ENCODE measurements at regions not wholly inside any gene's neighbourhood (a gene's known extent, or its start where the extent isn't known, plus 50 kb on each side); places are given as distances from the start of the nearest gene placed in this dataset.

DNA sequence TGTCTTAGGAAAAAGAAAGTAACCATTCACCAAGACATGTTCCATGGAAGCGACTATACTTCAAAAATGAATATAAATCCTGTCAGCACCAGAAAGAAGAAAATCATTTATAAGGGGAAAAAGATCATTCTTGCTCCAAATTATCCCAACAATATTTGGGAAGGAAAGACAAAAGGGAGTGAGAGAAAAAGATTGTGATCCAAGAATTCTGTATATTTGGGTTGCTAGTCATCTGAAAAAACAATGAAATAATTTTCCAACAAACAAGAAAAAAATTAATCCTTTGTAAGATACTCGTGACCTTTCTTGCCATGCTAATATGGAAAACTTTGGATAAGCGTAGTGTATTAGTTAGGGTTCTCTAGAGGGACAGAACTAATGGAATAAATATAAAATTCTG is 163.2 kb upstream of the ZNF32 start:
- no peak for DNase-seq (ENCODE audit: low spot score)
- Histone ChIP-seq H2BK15ac (ENCODE audit: low read length) (no peak overlapping the region), H3K4me2 (ENCODE audit: insufficient read depth, low read length, poor library complexity, severe bottlenecking) (no peak overlapping the region), H2BK12ac (ENCODE audit: low read length) (no peak overlapping the region), H2AK5ac (ENCODE audit: low read depth, low read length) (no peak overlapping the region), H3K4me1 (ENCODE audit: control insufficient read depth in 2 of 2, insufficient read depth in 1 of 2, low read depth in 1 of 2, low read length in 2 of 2) (no peaks in the 10 kb centered on the region), H2BK120ac (ENCODE audit: low read depth, low read length) (no peak overlapping the region), H3K18ac (ENCODE audit: low read length) (no peak overlapping the region), H3K36me3 (replicated peaks in 1 of 2; ENCODE audit: control insufficient read depth in 2 of 2, insufficient read depth in 2 of 2, low read length in 2 of 2) (no peaks in the 10 kb centered on the region), H4K91ac (ENCODE audit: low read depth, low read length, poor library complexity) (no peak overlapping the region), H3K23ac (ENCODE audit: low read depth, low read length, poor library complexity) (no peak overlapping the region), H3K4me3 (ENCODE audit: low read length in 2 of 2) (no peak overlapping the region), H3K27ac (replicated peaks; ENCODE audit: low read length) (no peak overlapping the region), H2AFZ (ENCODE audit: low read length) (no peak overlapping the region), H3K79me1 (ENCODE audit: low read depth, low read length) (no peaks in the 10 kb centered on the region), H3K14ac (ENCODE audit: low read length) (no peak overlapping the region), H3K4ac (ENCODE audit: low read length) (no peak overlapping the region), H4K8ac (ENCODE audit: low read depth, low read length) (no peak overlapping the region), H3K27me3 (ENCODE audit: control insufficient read depth in 3 of 3, insufficient read depth in 3 of 3, low read depth in 1 of 3, low read length in 3 of 3) (no peaks in the 10 kb centered on the region), H3K9ac (ENCODE audit: low read depth, low read length, poor library complexity) (no peak overlapping the region), H3K9me3 (replicated peaks in 1 of 2; ENCODE audit: control insufficient read depth in 2 of 2, insufficient read depth in 1 of 2, low read depth in 1 of 2, low read length in 2 of 2) (no peaks in the 10 kb centered on the region), H2BK5ac (ENCODE audit: low read length) (no peak overlapping the region)
- no CpG with 5 or more reads among the region's 3 CpGs for WGBS, 2 donors (ENCODE audit: extremely low coverage in 2 of 2, insufficient read length in 2 of 2, insufficient replicate concordance in 1 of 2)

GRCh38 chr10:43809211-43809930 is 160.7 kb upstream of the ZNF32 start:
- no peak overlapping the region for H2BK120ac ChIP-seq (ENCODE audit: low read depth, low read length)
- H3K18ac ChIP-seq (ENCODE audit: low read length): no peak overlapping the region
- no peaks in the 10 kb centered on the region for H3K79me1 ChIP-seq (ENCODE audit: low read depth, low read length)
- no peak overlapping the region for H3K4me3 ChIP-seq (ENCODE audit: low read length in 2 of 2)
- no peaks in the 10 kb centered on the region for H3K4me1 ChIP-seq (ENCODE audit: control insufficient read depth in 2 of 2, insufficient read depth in 1 of 2, low read depth in 1 of 2, low read length in 2 of 2)
- H3K27me3 ChIP-seq (ENCODE audit: control insufficient read depth in 3 of 3, insufficient read depth in 3 of 3, low read depth in 1 of 3, low read length in 3 of 3): no peaks in the 10 kb centered on the region
- H2AFZ ChIP-seq (ENCODE audit: low read length): no peak overlapping the region
- H3K23ac ChIP-seq (ENCODE audit: low read depth, low read length, poor library complexity): no peak overlapping the region
- no peak overlapping the region for H2BK12ac ChIP-seq (ENCODE audit: low read length)
- H3K27ac ChIP-seq (replicated peaks; ENCODE audit: low read length): no peak overlapping the region
- H3K14ac ChIP-seq (ENCODE audit: low read length): no peak overlapping the region
- H4K91ac ChIP-seq (ENCODE audit: low read depth, low read length, poor library complexity): no peak overlapping the region
- H3K36me3 ChIP-seq (replicated peaks in 1 of 2; ENCODE audit: control insufficient read depth in 2 of 2, insufficient read depth in 2 of 2, low read length in 2 of 2): no peaks in the 10 kb centered on the region
- no peak overlapping the region for H3K4me2 ChIP-seq (ENCODE audit: insufficient read depth, low read length, poor library complexity, severe bottlenecking)
- no peak overlapping the region for H2BK5ac ChIP-seq (ENCODE audit: low read length)
- H3K9me3 ChIP-seq (replicated peaks in 1 of 2; ENCODE audit: control insufficient read depth in 2 of 2, insufficient read depth in 1 of 2, low read depth in 1 of 2, low read length in 2 of 2): no peaks in the 10 kb centered on the region
- no peak overlapping the region for H3K9ac ChIP-seq (ENCODE audit: low read depth, low read length, poor library complexity)
- no peak overlapping the region for H2AK5ac ChIP-seq (ENCODE audit: low read depth, low read length)
- no CpG with 5 or more reads among the region's 8 CpGs for WGBS, 2 donors (ENCODE audit: extremely low coverage in 2 of 2, insufficient read length in 2 of 2, insufficient replicate concordance in 1 of 2)
- no peak overlapping the region for H4K8ac ChIP-seq (ENCODE audit: low read depth, low read length)
- H2BK15ac ChIP-seq (ENCODE audit: low read length): no peak overlapping the region
- no peak for DNase-seq (ENCODE audit: low spot score)
- H3K4ac ChIP-seq (ENCODE audit: low read length): no peak overlapping the region

- H3K18ac ChIP-seq (ENCODE audit: low read length): no peak overlapping the region
- WGBS, 2 donors (ENCODE audit: extremely low coverage in 2 of 2, insufficient read length in 2 of 2, insufficient replicate concordance in 1 of 2): no CpG with 5 or more reads among the region's 3 CpGs
- no peaks in the 10 kb centered on the region for H3K79me1 ChIP-seq (ENCODE audit: low read depth, low read length)
- no peaks in the 10 kb centered on the region for H3K4me1 ChIP-seq (ENCODE audit: control insufficient read depth in 2 of 2, insufficient read depth in 1 of 2, low read depth in 1 of 2, low read length in 2 of 2)
- DNase-seq (ENCODE audit: low spot score): no peak
- no peaks in the 10 kb centered on the region for H3K9me3 ChIP-seq (replicated peaks in 1 of 2; ENCODE audit: control insufficient read depth in 2 of 2, insufficient read depth in 1 of 2, low read depth in 1 of 2, low read length in 2 of 2)
- H3K36me3 ChIP-seq (replicated peaks in 1 of 2; ENCODE audit: control insufficient read depth in 2 of 2, insufficient read depth in 2 of 2, low read length in 2 of 2): no peaks in the 10 kb centered on the region
- no peak overlapping the region for H2BK12ac ChIP-seq (ENCODE audit: low read length)
- H2BK120ac ChIP-seq (ENCODE audit: low read depth, low read length): no peak overlapping the region
- H2AFZ ChIP-seq (ENCODE audit: low read length): no peak overlapping the region
- H3K9ac ChIP-seq (ENCODE audit: low read depth, low read length, poor library complexity): no peak overlapping the region
- no peak overlapping the region for H3K4me2 ChIP-seq (ENCODE audit: insufficient read depth, low read length, poor library complexity, severe bottlenecking)
- H2AK5ac ChIP-seq (ENCODE audit: low read depth, low read length): no peak overlapping the region
- H4K8ac ChIP-seq (ENCODE audit: low read depth, low read length): no peak overlapping the region
- H3K27me3 ChIP-seq (ENCODE audit: control insufficient read depth in 3 of 3, insufficient read depth in 3 of 3, low read depth in 1 of 3, low read length in 3 of 3): no peaks in the 10 kb centered on the region
- H3K4ac ChIP-seq (ENCODE audit: low read length): no peak overlapping the region
- no peak overlapping the region for H3K14ac ChIP-seq (ENCODE audit: low read length)
- no peak overlapping the region for H2BK15ac ChIP-seq (ENCODE audit: low read length)
- H2BK5ac ChIP-seq (ENCODE audit: low read length): no peak overlapping the region
- no peak overlapping the region for H4K91ac ChIP-seq (ENCODE audit: low read depth, low read length, poor library complexity)
- H3K27ac ChIP-seq (replicated peaks; ENCODE audit: low read length): no peak overlapping the region
- no peak overlapping the region for H3K4me3 ChIP-seq (ENCODE audit: low read length in 2 of 2)
- no peak overlapping the region for H3K23ac ChIP-seq (ENCODE audit: low read depth, low read length, poor library complexity)
These were observed 159.5 kb upstream of the ZNF32 start for GRCh38 chr10:43808136-43808535.

GRCh38 chr10:43806831-43807640 is 158.4 kb upstream of the ZNF32 start:
- WGBS, 2 donors (ENCODE audit: extremely low coverage in 2 of 2, insufficient read length in 2 of 2, insufficient replicate concordance in 1 of 2): no CpG with 5 or more reads among the region's 13 CpGs
- no peak overlapping the region for H2BK15ac ChIP-seq (ENCODE audit: low read length)
- H3K79me1 ChIP-seq (ENCODE audit: low read depth, low read length): no peaks in the 10 kb centered on the region

More at GRCh38 chr10:43806831-43807640, 158.4 kb upstream of the ZNF32 start:
- Histone ChIP-seq H4K91ac (ENCODE audit: low read depth, low read length, poor library complexity) (no peak overlapping the region), H2AK5ac (ENCODE audit: low read depth, low read length) (no peak overlapping the region), H3K4me2 (ENCODE audit: insufficient read depth, low read length, poor library complexity, severe bottlenecking) (no peak overlapping the region), H3K4me1 (ENCODE audit: control insufficient read depth in 2 of 2, insufficient read depth in 1 of 2, low read depth in 1 of 2, low read length in 2 of 2) (no peaks in the 10 kb centered on the region), H3K4ac (ENCODE audit: low read length) (no peak overlapping the region), H3K36me3 (replicated peaks in 1 of 2; ENCODE audit: control insufficient read depth in 2 of 2, insufficient read depth in 2 of 2, low read length in 2 of 2) (no peaks in the 10 kb centered on the region), H3K27ac (replicated peaks; ENCODE audit: low read length) (no peak overlapping the region), H2BK12ac (ENCODE audit: low read length) (no peak overlapping the region), H3K9me3 (replicated peaks in 1 of 2; ENCODE audit: control insufficient read depth in 2 of 2, insufficient read depth in 1 of 2, low read depth in 1 of 2, low read length in 2 of 2) (no peaks in the 10 kb centered on the region), H3K9ac (ENCODE audit: low read depth, low read length, poor library complexity) (no peak overlapping the region), H3K4me3 (ENCODE audit: low read length in 2 of 2) (no peak overlapping the region), H2AFZ (ENCODE audit: low read length) (no peak overlapping the region), H3K18ac (ENCODE audit: low read length) (no peak overlapping the region), H3K14ac (ENCODE audit: low read length) (no peak overlapping the region), H4K8ac (ENCODE audit: low read depth, low read length) (no peak overlapping the region), H2BK120ac (ENCODE audit: low read depth, low read length) (no peak overlapping the region), H2BK5ac (ENCODE audit: low read length) (no peak overlapping the region), H3K27me3 (ENCODE audit: control insufficient read depth in 3 of 3, insufficient read depth in 3 of 3, low read depth in 1 of 3, low read length in 3 of 3) (no peaks in the 10 kb centered on the region), H3K23ac (ENCODE audit: low read depth, low read length, poor library complexity) (no peak overlapping the region)
- no peak for DNase-seq (ENCODE audit: low spot score)
